M059J (cell line): ENCODE measurements at regions not wholly inside any gene's neighbourhood (a gene's known extent, or its start where the extent isn't known, plus 50 kb on each side); places are given as distances from the start of the nearest gene placed in this dataset.
"Not testable (repeated sequence)": the region's sequence is repeated elsewhere in the genome, so short reads cannot be mapped to it uniquely, and the experiment has no call there.

Experiments
- DNase-seq: peaks from one replicate; pipeline ENCODE4 v3.0.0-alpha.2; 2012; ENCODE audit warnings: low read depth

- no peak for DNase-seq
Observed at GRCh38 chr3:124361566-124361965, 368.7 kb upstream of the UMPS start.

DNA sequence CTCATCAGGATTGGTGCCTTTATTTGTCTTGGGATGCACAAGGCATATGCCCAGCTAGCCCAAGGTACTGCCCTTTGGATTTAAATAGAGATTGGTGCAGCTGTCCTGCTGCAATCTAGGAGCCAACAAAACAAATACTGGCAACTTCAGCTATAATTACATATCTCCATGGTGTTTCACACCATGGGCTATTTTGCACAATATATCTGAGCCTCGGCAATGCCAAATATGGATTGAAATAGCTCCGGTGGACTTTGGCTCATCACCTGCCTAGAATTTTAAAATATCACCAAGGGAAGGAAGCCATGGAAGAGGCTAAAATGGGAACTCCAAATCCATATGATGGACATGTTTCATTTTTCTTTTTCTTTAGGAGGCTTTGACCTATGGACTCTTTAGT lies 367.8 kb upstream of the UMPS start:
- no peak for DNase-seq

- DNase-seq: peak; percentile 80
Observed at GRCh38 chr3:124363476-124363875, 366.8 kb upstream of the UMPS start.

DNA sequence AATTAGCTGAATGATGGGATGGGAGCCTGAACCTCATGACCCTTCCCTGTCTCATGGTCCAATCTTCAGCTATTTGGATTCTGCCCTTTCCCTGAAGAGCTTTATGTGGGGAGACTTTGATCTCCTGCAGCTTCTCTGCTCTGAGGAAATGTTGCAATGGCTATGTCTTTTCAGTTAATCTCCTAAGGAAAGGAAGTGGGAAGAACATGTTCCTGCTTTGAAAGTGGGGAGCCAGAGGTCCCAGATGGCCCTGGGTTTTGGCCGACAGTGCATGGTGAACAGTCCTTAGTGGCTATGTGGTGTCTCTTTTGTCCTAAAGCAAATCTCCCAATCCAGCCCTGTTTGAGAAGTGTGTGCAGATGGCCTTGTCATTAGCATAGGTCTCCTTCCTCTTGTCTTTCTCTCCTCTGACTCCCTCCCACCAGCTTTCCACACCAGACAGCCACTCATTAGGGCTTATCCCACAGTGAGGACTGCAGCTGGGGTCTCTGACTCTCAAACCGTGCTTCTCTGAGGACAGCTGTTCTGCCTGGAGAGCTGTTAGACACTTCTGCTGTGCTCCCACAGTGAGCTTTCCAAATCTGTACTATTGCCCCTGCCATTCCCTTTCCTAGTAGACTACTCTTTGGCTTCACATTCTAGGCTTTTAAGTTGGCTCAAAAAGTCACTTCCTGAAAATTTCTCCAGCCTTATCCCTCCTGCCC lies 365.8 kb upstream of the UMPS start:
- no peak for DNase-seq

DNA sequence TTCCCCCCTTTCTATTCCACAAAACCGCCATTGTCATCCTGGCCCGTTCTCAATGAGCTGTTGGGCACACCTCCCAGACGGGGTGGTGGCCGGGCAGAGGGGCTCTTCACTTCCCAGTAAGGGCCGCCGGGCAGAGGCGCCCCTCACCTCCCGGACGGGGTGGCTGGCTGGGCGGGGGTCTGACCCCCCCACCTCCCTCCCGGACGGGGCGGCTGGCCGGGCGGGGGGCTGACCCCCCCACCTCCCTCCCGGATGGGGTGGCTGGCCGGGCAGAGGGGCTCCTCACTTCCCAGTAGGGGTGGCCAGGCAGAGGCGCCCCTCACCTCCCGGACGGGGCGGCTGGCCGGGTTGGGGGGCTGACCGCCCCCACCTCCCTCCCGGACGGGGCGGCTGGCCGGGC lies 363.6 kb upstream of the UMPS start:
- not testable (repeated sequence) for DNase-seq

GRCh38 chr3:124372775-124373174 lies 357.5 kb upstream of the UMPS start:
- no peak for DNase-seq

- DNase-seq: no peak
Observed at GRCh38 chr3:124373524-124373923, 356.7 kb upstream of the UMPS start.

DNA sequence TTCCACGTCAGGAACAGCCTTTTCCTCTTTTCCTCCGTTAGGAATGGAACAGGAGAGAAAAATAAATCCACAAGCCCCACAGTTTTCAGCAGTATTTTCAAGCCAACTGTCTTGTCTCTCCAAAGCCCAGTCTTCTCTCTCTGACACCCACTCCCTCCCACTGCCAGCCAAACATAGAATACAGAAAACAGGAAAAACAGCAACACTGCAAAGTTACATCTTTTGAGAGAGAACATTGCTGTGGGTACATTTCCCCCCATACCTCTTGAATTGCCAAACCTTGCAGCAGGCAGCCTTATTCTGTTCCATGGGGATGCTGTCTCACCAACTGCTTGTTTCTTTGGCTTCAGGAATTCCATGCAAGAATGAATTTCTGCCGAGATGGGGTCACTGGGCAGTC lies 355.7 kb upstream of the UMPS start:
- DNase-seq: no peak

- DNase-seq: peak; percentile 18
Observed at GRCh38 chr3:124381575-124382333, 348.5 kb upstream of the UMPS start.

DNA sequence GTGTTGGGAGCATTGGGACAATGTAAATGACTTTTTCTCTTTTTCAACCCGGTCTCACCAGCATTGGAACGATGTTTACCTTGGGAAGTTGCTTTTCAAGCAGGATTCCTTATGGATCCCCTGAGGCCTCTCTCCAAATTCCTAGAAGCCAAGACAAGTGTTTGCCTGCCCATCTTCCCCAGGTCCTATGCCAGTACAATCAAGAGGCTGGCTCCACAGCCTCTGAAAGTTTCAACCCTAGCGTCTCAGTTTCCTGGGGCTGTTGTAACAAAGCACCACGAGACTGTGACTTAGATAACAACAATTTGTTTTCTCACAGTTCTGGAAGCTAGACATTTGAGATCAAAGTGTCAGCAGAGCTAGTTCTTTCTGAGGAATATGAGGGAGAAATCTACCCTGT lies 347.2 kb upstream of the UMPS start:
- DNase-seq: no peak

DNA sequence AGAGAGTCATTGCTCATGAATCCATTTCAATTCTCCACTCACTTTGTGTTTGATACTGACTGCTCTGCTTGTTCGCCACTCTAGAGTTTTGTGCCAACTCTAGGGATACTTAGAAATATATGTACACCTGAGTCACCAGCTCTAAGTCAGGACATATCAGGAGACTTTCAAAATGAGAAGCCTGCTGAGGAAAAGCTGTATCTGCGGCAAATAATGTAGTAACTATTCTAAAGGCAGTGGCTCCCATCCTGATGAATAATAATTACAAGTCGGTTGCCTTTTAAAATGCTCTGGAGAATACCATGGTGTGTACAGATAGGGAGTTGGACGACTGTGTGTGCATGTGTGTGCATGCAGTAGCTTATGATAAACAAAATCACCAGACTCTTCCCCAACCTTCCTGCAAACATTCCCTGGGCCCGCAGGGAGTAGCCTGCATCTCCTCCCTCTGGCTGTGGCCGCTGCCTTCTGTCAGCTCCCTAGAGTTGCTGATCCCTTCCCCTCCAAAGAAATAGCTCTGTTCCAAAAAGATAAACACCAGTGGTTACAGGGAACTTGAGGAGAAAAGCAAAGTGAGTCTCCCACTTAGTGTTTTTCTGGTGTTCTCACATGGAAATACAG lies 346.3 kb upstream of the UMPS start:
- DNase-seq: no peak

GRCh38 chr3:124384527-124384926 lies 345.7 kb upstream of the UMPS start:
- no peak for DNase-seq

DNA sequence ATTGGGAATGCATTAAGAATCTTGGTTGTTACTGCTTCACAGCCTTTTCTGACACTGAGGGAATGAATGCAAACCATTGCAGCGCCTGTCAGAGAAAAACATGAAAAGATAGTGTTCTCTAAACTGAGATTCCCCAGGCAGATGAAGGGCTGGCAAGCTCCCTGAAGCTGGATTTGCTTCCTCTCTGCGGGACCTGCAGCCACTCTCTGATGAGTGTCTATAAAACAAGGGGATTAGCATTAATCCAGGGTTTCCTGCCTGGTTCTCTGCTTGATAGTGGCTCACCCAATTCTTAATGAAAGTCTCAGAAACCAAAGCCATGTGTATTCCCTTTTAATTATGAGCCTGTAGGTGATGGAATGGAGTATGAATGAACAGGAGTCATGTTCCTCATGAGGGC lies 344.3 kb upstream of the UMPS start:
- no peak for DNase-seq

DNA sequence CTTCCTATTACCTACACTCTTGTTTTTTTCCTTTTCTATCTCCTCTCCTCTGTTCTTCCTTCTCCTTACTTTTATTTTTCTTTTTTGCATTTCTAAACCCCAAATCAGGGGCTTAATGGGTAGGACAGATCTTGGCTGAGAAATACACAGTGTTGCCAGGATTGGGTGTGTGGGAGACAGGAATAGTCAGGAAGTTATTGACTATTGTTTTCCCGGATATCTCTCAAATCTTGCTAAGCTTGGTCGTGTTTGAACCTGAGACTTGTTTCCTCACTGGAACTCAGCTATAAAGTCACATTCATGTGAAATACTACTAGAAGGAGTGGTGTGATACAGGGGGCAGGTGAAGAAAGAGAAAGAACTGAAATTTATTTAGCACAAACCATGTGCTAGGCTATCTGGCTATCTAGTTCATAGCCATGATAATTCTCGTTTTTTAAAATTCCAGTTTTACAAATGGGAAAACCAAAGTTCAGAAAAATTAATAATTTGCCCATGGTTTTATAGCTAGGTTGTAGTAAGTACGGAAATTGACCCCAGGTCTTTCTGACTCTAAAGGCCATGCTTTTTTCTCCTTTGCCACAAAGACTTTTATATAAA lies 343.2 kb upstream of the UMPS start:
- DNase-seq: no peak

DNA sequence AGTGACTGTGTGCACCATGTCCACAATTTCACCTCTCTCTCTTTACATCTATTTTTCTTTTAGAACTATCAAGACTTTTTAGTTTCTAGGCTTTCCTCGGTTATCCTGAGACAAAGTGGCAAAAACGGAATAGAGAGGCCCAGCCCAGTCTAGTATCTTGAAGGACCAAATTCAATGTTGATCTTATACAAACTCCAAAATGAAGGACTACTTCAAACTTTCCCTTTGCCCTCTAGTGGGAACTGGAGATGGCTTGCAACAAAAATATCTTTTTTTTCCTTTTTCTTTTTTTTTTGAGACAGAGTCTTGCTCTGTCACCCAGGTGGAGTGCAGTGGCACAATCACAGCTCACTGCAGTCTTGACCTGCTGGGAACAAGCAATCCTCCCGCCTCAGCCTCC lies 338.5 kb upstream of the UMPS start:
- no peak for DNase-seq

- no peak for DNase-seq
Observed at GRCh38 chr3:124393340-124393739, 336.9 kb upstream of the UMPS start.

- peak; percentile 87 for DNase-seq
Observed at GRCh38 chr3:124395162-124395561, 335.1 kb upstream of the UMPS start.

DNA sequence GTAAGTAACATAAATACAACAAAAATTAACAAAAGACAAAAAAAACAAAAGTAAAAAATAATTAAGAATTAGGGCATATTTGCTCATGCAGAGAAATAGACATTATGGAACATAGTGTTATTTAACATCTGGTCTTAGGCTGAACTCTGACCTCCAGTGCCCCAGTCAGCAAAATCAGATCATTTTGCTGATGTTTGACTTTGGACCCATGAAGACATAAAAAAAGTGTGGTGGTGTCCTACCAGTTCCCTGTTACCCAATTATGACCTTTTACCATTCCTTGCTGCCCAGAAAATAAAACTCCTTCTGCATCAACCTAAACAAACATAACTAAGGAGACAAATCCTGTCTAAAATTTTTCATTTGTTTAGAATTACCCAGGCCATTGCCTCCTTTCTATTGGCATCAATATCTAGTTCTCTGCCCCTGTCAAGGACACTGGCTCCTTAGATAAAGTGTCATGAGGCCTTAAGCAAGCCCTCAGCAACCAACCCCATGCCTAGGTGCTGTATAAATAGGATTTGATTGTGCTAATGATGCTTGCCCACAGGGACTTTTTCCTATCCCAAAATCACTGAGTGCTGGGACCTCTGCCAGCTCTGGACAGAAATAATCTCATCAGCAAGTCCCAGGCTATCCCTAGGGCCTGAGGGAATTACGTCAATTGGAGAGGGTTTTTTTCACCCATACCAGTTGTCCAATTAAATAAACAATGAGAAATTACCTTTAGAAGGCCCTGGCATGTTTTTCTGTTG lies 334.5 kb upstream of the UMPS start:
- peak; percentile 81 for DNase-seq

- peak; percentile 73 for DNase-seq
Observed at GRCh38 chr3:124396339-124396950, 333.8 kb upstream of the UMPS start.

- no peak for DNase-seq
Observed at GRCh38 chr3:124397088-124397487, 333.2 kb upstream of the UMPS start.

DNA sequence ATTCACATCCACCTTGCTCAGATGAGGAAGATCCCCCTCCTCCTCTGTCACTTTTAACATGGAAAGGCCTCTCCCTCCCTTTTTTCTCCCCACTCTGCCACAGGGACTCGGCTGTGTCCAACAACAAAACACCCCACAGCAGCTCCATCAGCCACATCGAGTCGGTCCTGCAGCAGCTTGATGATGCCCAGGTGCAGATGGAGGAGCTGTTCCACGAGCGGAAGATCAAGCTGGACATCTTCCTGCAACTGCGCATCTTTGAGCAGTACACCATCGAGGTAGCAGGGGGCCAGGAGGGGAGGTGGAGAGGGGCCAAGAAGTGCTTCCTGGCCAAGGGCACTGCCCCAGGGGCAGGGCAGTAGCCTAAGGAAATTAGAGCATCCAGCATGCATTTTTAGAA lies 331.7 kb upstream of the UMPS start:
- DNase-seq: no peak

DNA sequence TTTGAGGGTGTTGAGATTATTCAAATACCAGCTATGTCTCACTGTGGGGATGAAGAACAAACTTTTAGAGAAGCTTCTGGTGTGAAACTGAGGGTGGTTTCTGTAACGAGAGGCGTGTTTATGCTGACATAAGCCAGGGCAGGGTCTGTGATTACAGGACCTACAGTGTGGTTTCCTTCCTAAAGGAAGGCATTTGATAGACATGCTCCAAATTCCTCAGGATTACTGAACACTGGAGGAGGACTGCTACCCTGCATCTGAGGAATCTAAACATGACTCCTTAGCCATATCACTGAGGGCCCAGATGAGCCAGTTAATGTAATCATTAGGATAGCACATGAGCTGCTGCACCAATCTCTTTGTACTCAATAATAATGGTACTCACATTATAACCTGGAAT lies 328.4 kb upstream of the UMPS start:
- DNase-seq: peak; percentile 12
